Sigmoid colon (tissue), 6 donors: ENCODE measurements at regions not wholly inside any gene's neighbourhood (a gene's known extent, or its start where the extent isn't known, plus 50 kb on each side); places are given as distances from the start of the nearest gene placed in this dataset.

Source experiments
- DNase-seq: peaks from one replicate; pipeline ENCODE4 v3.0.0-alpha.2; 2019
- H3K27ac ChIP-seq, 4 donors: fragments of 200-600 bp; sonication (generic); one replicate each; pipeline ENCODE4 v1.5.1; 2016 to 2019; ENCODE audit warnings: mild to moderate bottlenecking in 1 of 4
- H3K27me3 ChIP-seq, 3 donors: fragments of 200-600 bp; sonication (generic); one replicate each; pipeline ENCODE4 v1.5.1; 2019; ENCODE audit warnings: mild to moderate bottlenecking in 1 of 3
- H3K36me3 ChIP-seq, 4 donors: fragments of 200-600 bp; sonication (generic); one replicate each; pipeline ENCODE4 v1.5.1; 2016 to 2019
- H3K4me1 ChIP-seq, 4 donors: fragments of 200-600 bp; sonication (generic); one replicate each; pipeline ENCODE4 v1.5.1; 2017 to 2019
- H3K4me3 ChIP-seq, 4 donors: fragments of 200-600 bp; sonication (generic); one replicate each; pipeline ENCODE4 v1.5.1; 2017 to 2019; ENCODE audit warnings: mild to moderate bottlenecking in 2 of 4, moderate library complexity in 1 of 4
- H3K9me3 ChIP-seq, 4 donors: fragments of 200-600 bp in 3 of 4; sonication (generic) in 3 of 4; one replicate each; pipeline versions ENCODE4 v1.5.1 to v1.6.1; 2013 to 2019
- EP300 ChIP-seq, 4 donors: sonication (generic); formaldehyde crosslinking; IDR thresholded peaks; one replicate each; pipeline ENCODE4 v1.6.1; 2017; ENCODE audit warnings: antibody characterized with exemption in 4 of 4
- POLR2A ChIP-seq, 2 donors: fragments of 450-650 bp; IDR thresholded peaks; one replicate each; pipeline ENCODE4 v1.6.1; 2016; ENCODE audit warnings: antibody characterized with exemption in 2 of 2, mild to moderate bottlenecking in 2 of 2, moderate library complexity in 2 of 2
- POLR2AphosphoS5 ChIP-seq, 4 donors: sonication (generic); formaldehyde crosslinking; IDR thresholded peaks; one replicate each; pipeline ENCODE4 v1.6.1; 2017; ENCODE audit warnings: antibody characterized with exemption in 4 of 4
- WGBS, 2 donors: extraction: QIAGEN DNeasy Blood & Tissue Kit; methylation state at CpG; one replicate each; pipeline ENCODE4 v1.1.7; 2013; 5-methylcytosine and 5-hydroxymethylcytosine counted together
- intact Hi-C: fragments of 100-400 bp; cut with DNase I; formaldehyde crosslinking; loops from one replicate; pipeline ENCODE4 v1.15.1; 2023
- TF ChIP-seq, protein P1 (sequence below), 4 experiments: fragments of 450-650 bp in 3 of 4; fragments of 200-600 bp in 1 of 4; IDR thresholded peaks; one replicate each; pipeline ENCODE4 v1.5.1; 2016 to 2019; ENCODE audit warnings: antibody characterized with exemption in 4 of 4, mild to moderate bottlenecking in 3 of 4, moderate library complexity in 2 of 4
- donor health status: healthy with polysubstance abuse.
- donor health status: healthy.

DNA sequence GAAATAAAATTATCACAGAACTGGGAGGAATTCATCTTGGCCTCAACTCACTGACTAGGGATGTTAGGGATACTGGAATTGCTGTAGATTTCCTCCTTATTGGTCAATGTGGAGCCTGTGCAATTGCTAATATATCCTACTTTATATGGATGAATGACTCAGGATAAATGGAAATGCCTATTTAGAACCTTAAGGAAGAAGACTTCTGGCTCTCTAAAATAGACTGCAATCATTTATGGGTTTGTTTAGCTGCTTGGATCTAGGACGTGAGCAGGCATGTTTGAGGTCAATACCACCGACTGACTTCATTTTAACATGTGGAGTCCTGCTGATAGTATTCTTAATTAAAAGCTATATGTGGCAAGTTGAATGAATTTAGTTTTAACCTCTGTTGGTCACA, 1040.1 kb upstream of the LRRN3 start:
- no peaks in the 10 kb centered on the region for H3K9me3 ChIP-seq
- H3K4me1 ChIP-seq, result no peaks in the 10 kb centered on the region
- H3K4me3 ChIP-seq, result no peak overlapping the region
- 58 to 78% methylated on average over 2 of the region's 2 CpGs for WGBS, 2 donors
- no peaks in the 10 kb centered on the region for H3K27me3 ChIP-seq
- no peaks in the 10 kb centered on the region for H3K36me3 ChIP-seq
- TF ChIP-seq, protein P1, sequence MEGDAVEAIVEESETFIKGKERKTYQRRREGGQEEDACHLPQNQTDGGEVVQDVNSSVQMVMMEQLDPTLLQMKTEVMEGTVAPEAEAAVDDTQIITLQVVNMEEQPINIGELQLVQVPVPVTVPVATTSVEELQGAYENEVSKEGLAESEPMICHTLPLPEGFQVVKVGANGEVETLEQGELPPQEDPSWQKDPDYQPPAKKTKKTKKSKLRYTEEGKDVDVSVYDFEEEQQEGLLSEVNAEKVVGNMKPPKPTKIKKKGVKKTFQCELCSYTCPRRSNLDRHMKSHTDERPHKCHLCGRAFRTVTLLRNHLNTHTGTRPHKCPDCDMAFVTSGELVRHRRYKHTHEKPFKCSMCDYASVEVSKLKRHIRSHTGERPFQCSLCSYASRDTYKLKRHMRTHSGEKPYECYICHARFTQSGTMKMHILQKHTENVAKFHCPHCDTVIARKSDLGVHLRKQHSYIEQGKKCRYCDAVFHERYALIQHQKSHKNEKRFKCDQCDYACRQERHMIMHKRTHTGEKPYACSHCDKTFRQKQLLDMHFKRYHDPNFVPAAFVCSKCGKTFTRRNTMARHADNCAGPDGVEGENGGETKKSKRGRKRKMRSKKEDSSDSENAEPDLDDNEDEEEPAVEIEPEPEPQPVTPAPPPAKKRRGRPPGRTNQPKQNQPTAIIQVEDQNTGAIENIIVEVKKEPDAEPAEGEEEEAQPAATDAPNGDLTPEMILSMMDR (IDR thresholded peaks at IDR 0.05), result no peak
- TF ChIP-seq EP300 (IDR thresholded peaks at IDR 0.05), result no peak
- H3K27ac ChIP-seq, result no peak overlapping the region
- intact Hi-C loops, result no loop called here
- DNase-seq, result no peak

DNA sequence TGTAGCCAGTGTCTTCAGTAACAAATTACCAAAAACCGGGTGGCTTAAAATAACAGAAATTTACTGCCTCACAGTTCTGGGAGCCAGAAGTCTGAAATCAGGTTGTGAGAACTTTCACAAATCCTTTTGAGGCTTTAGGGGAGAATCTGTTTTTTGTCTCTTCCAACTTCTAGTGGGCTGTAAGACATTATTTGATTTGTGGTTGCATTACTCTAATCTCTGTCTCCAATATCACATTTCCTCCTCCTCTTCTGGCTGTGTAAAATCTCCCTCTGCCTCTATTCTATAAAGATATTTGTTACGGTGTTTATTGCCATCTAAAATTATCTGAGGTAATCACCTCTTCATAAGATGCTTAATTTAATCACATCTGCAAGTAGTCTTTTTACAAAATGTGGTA, 1039.6 kb upstream of the LRRN3 start:
- Histone ChIP-seq H3K27me3 (no peaks in the 10 kb centered on the region), H3K4me3 (no peak overlapping the region), H3K27ac (no peak overlapping the region), H3K4me1 (no peaks in the 10 kb centered on the region), H3K9me3 (no peaks in the 10 kb centered on the region), H3K36me3 (no peaks in the 10 kb centered on the region)
- intact Hi-C loops, result no loop called here
- 48 to 66% methylated on average over 2 of the region's 2 CpGs for WGBS, 2 donors
- no peak for DNase-seq
- TF ChIP-seq EP300 (IDR thresholded peaks at IDR 0.05) (no peak), POLR2A (IDR thresholded peaks at IDR 0.05) (no peak), POLR2AphosphoS5 (IDR thresholded peaks at IDR 0.05) (no peak)
- TF ChIP-seq, protein P1 (IDR thresholded peaks at IDR 0.05), result no peak

DNA sequence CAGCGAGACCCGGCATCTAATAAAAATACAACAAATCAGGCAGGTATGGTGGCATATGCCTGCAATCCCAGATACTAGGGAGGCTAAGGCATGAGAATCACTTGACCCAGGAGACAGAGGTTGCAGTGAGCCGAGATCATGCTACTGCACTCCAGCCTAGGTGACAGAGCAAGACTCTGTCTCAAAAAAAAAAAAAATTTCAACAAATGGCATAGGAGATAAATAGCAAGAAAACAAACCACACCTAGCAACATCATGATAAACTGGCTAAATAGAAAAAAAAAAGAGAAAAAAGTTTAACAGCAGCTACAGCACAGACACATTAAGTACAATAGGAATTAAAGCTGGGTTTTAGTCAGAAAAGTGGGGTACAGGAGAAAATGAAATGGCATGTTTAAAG, 1034.6 kb upstream of the LRRN3 start:
- 65 to 80% methylated on average over 3 of the region's 3 CpGs for WGBS, 2 donors
- TF ChIP-seq POLR2A (IDR thresholded peaks at IDR 0.05) (no peak), POLR2AphosphoS5 (IDR thresholded peaks at IDR 0.05) (no peak), EP300 (IDR thresholded peaks at IDR 0.05) (no peak)
- TF ChIP-seq, protein P1 (IDR thresholded peaks at IDR 0.05), result no peak
- no peak for DNase-seq

DNA sequence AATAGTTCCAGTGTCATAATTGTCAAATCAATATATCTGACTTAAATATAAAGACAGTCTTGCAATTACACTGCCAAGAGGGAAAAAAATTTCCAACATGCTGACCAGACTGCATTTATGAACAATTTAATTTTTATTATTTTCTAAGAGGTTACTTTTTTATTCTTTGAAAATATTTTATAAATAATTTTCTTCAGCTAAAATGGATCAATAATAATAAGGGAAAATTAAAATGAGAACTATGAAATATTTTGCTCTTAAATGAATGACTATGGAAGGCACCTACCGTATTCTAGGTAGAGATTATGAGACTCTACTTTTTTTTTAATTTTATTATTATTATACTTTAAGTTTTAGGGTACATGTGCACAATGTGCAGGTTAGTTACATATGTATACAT, 1032.5 kb upstream of the LRRN3 start:
- no peaks in the 10 kb centered on the region for H3K27me3 ChIP-seq
- TF ChIP-seq, protein P1 (IDR thresholded peaks at IDR 0.05), result no peak
- TF ChIP-seq POLR2AphosphoS5 (IDR thresholded peaks at IDR 0.05) (no peak), POLR2A (IDR thresholded peaks at IDR 0.05) (no peak), EP300 (IDR thresholded peaks at IDR 0.05) (no peak)
- 87 to 91% methylated on average over 1 of the region's 1 CpG for WGBS, 2 donors
- no peaks in the 10 kb centered on the region for H3K4me1 ChIP-seq
- intact Hi-C loops, result no loop called here
- H3K27ac ChIP-seq, result no peak overlapping the region
- no peak overlapping the region for H3K4me3 ChIP-seq
- no peaks in the 10 kb centered on the region for H3K36me3 ChIP-seq
- DNase-seq, result no peak
- no peaks in the 10 kb centered on the region for H3K9me3 ChIP-seq

More for the DNA sequence above, 1034.6 kb upstream of the LRRN3 start:
- Histone ChIP-seq H3K4me1 (no peaks in the 10 kb centered on the region), H3K27ac (no peak overlapping the region), H3K9me3 (no peaks in the 10 kb centered on the region), H3K27me3 (no peaks in the 10 kb centered on the region), H3K4me3 (no peak overlapping the region), H3K36me3 (no peaks in the 10 kb centered on the region)
- intact Hi-C loops, result no loop called here

DNA sequence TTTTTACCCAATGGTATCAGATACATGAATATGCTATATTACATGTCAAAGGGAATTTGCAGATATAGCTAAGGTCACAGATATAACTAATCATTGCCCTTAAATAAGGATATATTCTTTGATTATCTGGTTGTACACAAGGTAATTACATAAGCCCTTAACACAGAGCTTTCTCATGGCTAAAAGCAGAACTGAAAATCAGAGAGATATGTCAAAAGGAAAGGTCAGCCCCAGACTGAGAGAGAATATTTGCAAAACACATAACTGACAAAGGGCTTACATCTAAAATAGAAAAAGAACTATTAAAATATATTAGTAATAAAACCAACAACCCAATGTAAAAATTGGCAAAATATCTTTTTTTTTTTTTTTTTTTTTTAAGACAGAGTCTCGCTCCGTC, 1029.5 kb upstream of the LRRN3 start:
- Histone ChIP-seq H3K9me3 (no peaks in the 10 kb centered on the region), H3K4me1 (no peaks in the 10 kb centered on the region), H3K27me3 (no peaks in the 10 kb centered on the region), H3K36me3 (no peaks in the 10 kb centered on the region), H3K27ac (no peak overlapping the region), H3K4me3 (no peak overlapping the region)
- intact Hi-C loops, result no loop called here
- TF ChIP-seq, protein P1 (IDR thresholded peaks at IDR 0.05), result no peak
- TF ChIP-seq EP300 (IDR thresholded peaks at IDR 0.05) (no peak), POLR2AphosphoS5 (IDR thresholded peaks at IDR 0.05) (no peak), POLR2A (IDR thresholded peaks at IDR 0.05) (no peak)
- no peak for DNase-seq
- WGBS, 2 donors, result 98 to 100% methylated on average over 2 of the region's 2 CpGs
